Tibial nerve (tissue), 4 donors: ENCODE measurements at regions not wholly inside any gene's neighbourhood (a gene's known extent, or its start where the extent isn't known, plus 50 kb on each side); places are given as distances from the start of the nearest gene placed in this dataset.

Experiments used
- DNase-seq, 2 donors: peaks; one replicate each; pipeline ENCODE4 v3.0.0-alpha.2; 2019; ENCODE audit warnings: low spot score in 2 of 2
- H3K27ac ChIP-seq, 4 donors: fragments of 200-600 bp; sonication (generic) in 3 of 4; one replicate each; pipeline ENCODE4 v1.5.1; 2017 to 2019; ENCODE audit warnings: mild to moderate bottlenecking in 1 of 4
- H3K27me3 ChIP-seq, 2 donors: fragments of 200-600 bp; sonication (generic) in 1 of 2; one replicate each; pipeline versions ENCODE4 v1.5.1 to v1.6.0; 2017 to 2019
- H3K36me3 ChIP-seq, 3 donors: fragments of 200-600 bp; sonication (generic); one replicate each; pipeline ENCODE4 v1.5.1; 2018 to 2019
- H3K4me1 ChIP-seq, 4 donors: fragments of 200-600 bp; sonication (generic) in 3 of 4; one replicate each; pipeline ENCODE4 v1.5.1; 2017 to 2019
- H3K4me3 ChIP-seq, 4 donors: fragments of 200-600 bp; sonication (generic) in 3 of 4; one replicate each; pipeline ENCODE4 v1.5.1; 2017 to 2019; ENCODE audit warnings: mild to moderate bottlenecking in 1 of 4, moderate library complexity in 1 of 4
- H3K9me3 ChIP-seq, 4 donors: fragments of 200-600 bp; sonication (generic) in 3 of 4; one replicate each; pipeline ENCODE4 v1.5.1; 2017 to 2019
- CTCF ChIP-seq, 5 experiments: fragments of 200-600 bp in 3 of 5; fragments of 450-650 bp in 2 of 5; sonication (generic) in 3 of 5; IDR thresholded peaks; one replicate each; pipeline ENCODE4 v1.5.1; 2016 to 2019; ENCODE audit warnings: antibody characterized with exemption in 5 of 5, mild to moderate bottlenecking in 3 of 5, moderate library complexity in 2 of 5
- EP300 ChIP-seq, 2 donors: sonication (generic); formaldehyde crosslinking; IDR thresholded peaks; one replicate each; pipeline ENCODE4 v1.6.1; 2017; ENCODE audit warnings: antibody characterized with exemption in 2 of 2, mild to moderate bottlenecking in 1 of 2
- POLR2A ChIP-seq, 2 donors: fragments of 450-650 bp; IDR thresholded peaks; one replicate each; pipeline ENCODE4 v1.6.1; 2017; ENCODE audit warnings: antibody characterized with exemption in 2 of 2, mild to moderate bottlenecking in 2 of 2, moderate library complexity in 2 of 2
- WGBS, 2 donors: methylation state at CpG; one replicate each; pipeline ENCODE4 v1.1.5; 2018; 5-methylcytosine and 5-hydroxymethylcytosine counted together

GRCh38 chr14:27536748-27537147 is 938.9 kb upstream of the NOVA1 start:
- no peak overlapping the region for H3K27ac ChIP-seq
- no peaks in the 10 kb centered on the region for H3K9me3 ChIP-seq
- TF ChIP-seq POLR2A (IDR thresholded peaks at IDR 0.05) = no peak
- no peak for TF ChIP-seq CTCF (IDR thresholded peaks at IDR 0.05)
- TF ChIP-seq EP300 (IDR thresholded peaks at IDR 0.05) = no peak
- no peak for DNase-seq
- H3K4me1 ChIP-seq = no peaks in the 10 kb centered on the region
- no peaks in the 10 kb centered on the region for H3K27me3 ChIP-seq
- no peaks in the 10 kb centered on the region for H3K36me3 ChIP-seq
- no peak overlapping the region for H3K4me3 ChIP-seq
- WGBS, 2 donors = 68 to 85% methylated on average over 3 of the region's 3 CpGs

GRCh38 chr14:27546111-27546510 is 948.3 kb upstream of the NOVA1 start:
- 61 to 79% methylated on average over 2 of the region's 2 CpGs for WGBS, 2 donors
- Histone ChIP-seq H3K36me3 (no peaks in the 10 kb centered on the region), H3K27me3 (no peaks in the 10 kb centered on the region), H3K9me3 (peaks cover 0 to 7% (median 0%) of the 10 kb centered on the region in 4 donors), H3K4me3 (no peak overlapping the region), H3K4me1 (no peaks in the 10 kb centered on the region), H3K27ac (no peak overlapping the region)
- TF ChIP-seq POLR2A (IDR thresholded peaks at IDR 0.05) = no peak
- no peak for TF ChIP-seq EP300 (IDR thresholded peaks at IDR 0.05)
- no peak for TF ChIP-seq CTCF (IDR thresholded peaks at IDR 0.05)
- DNase-seq = no peak

GRCh38 chr14:27553790-27554189 is 956.0 kb upstream of the NOVA1 start:
- DNase-seq = no peak
- H3K36me3 ChIP-seq = no peaks in the 10 kb centered on the region
- H3K27me3 ChIP-seq = no peaks in the 10 kb centered on the region
- 29 to 34% methylated on average over 2 of the region's 2 CpGs for WGBS, 2 donors
- no peak for TF ChIP-seq POLR2A (IDR thresholded peaks at IDR 0.05)
- no peak for TF ChIP-seq EP300 (IDR thresholded peaks at IDR 0.05)
- no peak for TF ChIP-seq CTCF (IDR thresholded peaks at IDR 0.05)
- H3K4me3 ChIP-seq = no peak overlapping the region
- H3K9me3 ChIP-seq = peaks cover 0 to 1% (median 0%) of the 10 kb centered on the region in 4 donors
- no peaks in the 10 kb centered on the region for H3K4me1 ChIP-seq
- H3K27ac ChIP-seq = no peak overlapping the region

GRCh38 chr14:27557445-27557844 is 959.6 kb upstream of the NOVA1 start:
- H3K27ac ChIP-seq = no peak overlapping the region
- no peak overlapping the region for H3K4me3 ChIP-seq
- no peaks in the 10 kb centered on the region for H3K36me3 ChIP-seq
- H3K9me3 ChIP-seq = no peaks in the 10 kb centered on the region
- DNase-seq = no peak
- TF ChIP-seq CTCF (IDR thresholded peaks at IDR 0.05) = no peak
- no peak for TF ChIP-seq POLR2A (IDR thresholded peaks at IDR 0.05)
- TF ChIP-seq EP300 (IDR thresholded peaks at IDR 0.05) = no peak
- 56 to 58% methylated on average over 2 of the region's 2 CpGs for WGBS, 2 donors
- no peaks in the 10 kb centered on the region for H3K27me3 ChIP-seq
- H3K4me1 ChIP-seq = no peaks in the 10 kb centered on the region

GRCh38 chr14:27559848-27560247 is 962.0 kb upstream of the NOVA1 start:
- Histone ChIP-seq H3K4me3 (no peak overlapping the region), H3K4me1 (no peaks in the 10 kb centered on the region), H3K27ac (no peak overlapping the region), H3K36me3 (no peaks in the 10 kb centered on the region), H3K27me3 (no peaks in the 10 kb centered on the region), H3K9me3 (no peaks in the 10 kb centered on the region)
- TF ChIP-seq EP300 (IDR thresholded peaks at IDR 0.05) (no peak), CTCF (IDR thresholded peaks at IDR 0.05) (no peak), POLR2A (IDR thresholded peaks at IDR 0.05) (no peak)
- no peak for DNase-seq
